Endothelial cell of umbilical vein (primary cell): ENCODE measurements at regions not wholly inside any gene's neighbourhood (a gene's known extent, or its start where the extent isn't known, plus 50 kb on each side); places are given as distances from the start of the nearest gene placed in this dataset.

Experiments
- BruUV-seq: library from RNA; stranded (reverse); fragments of 400-500 nt; replicated peaks from 2 replicates; lab custom pipeline; 2021; lab: Mats Ljungman, UMichigan
- CTCF ChIA-PET: fragments of 300-600, 350-600 bp; sonication (Branson Sonifier 250); formaldehyde crosslinking; loops from one replicate; lab custom pipeline; 2021; ENCODE audit warnings: antibody characterized with exemption, inconsistent platforms; lab: Charles Lee
- POLR2A ChIA-PET: fragments of 300-600, 350-600 bp; sonication (Branson Sonifier 250); formaldehyde crosslinking; loops from one replicate; lab custom pipeline; 2021; ENCODE audit warnings: antibody characterized with exemption, inconsistent platforms; lab: Charles Lee
- DNase-seq: peaks from one replicate; pipeline ENCODE4 v3.0.0-alpha.2; 2011; ENCODE audit warnings: low read depth, low spot score
- FAIRE-seq: peaks from 2 replicates; lab custom pipeline; 2011; peaks lifted over from hg19 to GRCh38; lab: Jason Lieb, UNC
- H2AFZ ChIP-seq: 2 replicates; pipeline ENCODE4 v1.6.0; 2012; ENCODE audit warnings: low read depth, low read length, control low read depth, inconsistent platforms
- H3K27ac ChIP-seq: 2 replicates; pipeline ENCODE4 v1.5.1; 2011; ENCODE audit warnings: low read depth, mild to moderate bottlenecking, control low read depth, low read length, moderate library complexity; ENCODE audit not compliant: insufficient read depth
- H3K27me3 ChIP-seq, 2 experiments: 2 replicates each; pipeline versions ENCODE4 v1.6.0 to v1.6.1; 2011; ENCODE audit warnings: low read length in 2 of 2, mixed read lengths in 1 of 2; ENCODE audit not compliant: control insufficient read depth in 2 of 2, insufficient read depth in 2 of 2
- H3K36me3 ChIP-seq, 2 experiments: 2 replicates in 1 of 2; 3 replicates in 1 of 2; pipeline ENCODE4 v1.5.1; 2011; ENCODE audit warnings: low read length in 2 of 2, mild to moderate bottlenecking in 1 of 2, moderate library complexity in 1 of 2; ENCODE audit not compliant: control insufficient read depth in 2 of 2, insufficient read depth in 2 of 2; ENCODE audit errors: extremely low read depth in 1 of 2
- H3K4me1 ChIP-seq: 3 replicates; pipeline ENCODE4 v1.5.1; 2011; ENCODE audit warnings: mild to moderate bottlenecking, low read length; ENCODE audit not compliant: control insufficient read depth, insufficient read depth; ENCODE audit errors: extremely low read depth
- H3K4me2 ChIP-seq: 2 replicates; pipeline ENCODE4 v1.6.1; 2011; ENCODE audit warnings: low read length, control low read depth, mixed read lengths; ENCODE audit not compliant: insufficient read depth
- H3K4me3 ChIP-seq, 3 experiments: fragments of 200-600 bp in 1 of 3; sonication (generic), shearing (Covaris generic) in 1 of 3; replicated peaks in 1 of 3; 2 replicates each; pipeline ENCODE4 v1.5.1; 2011 to 2016; ENCODE audit warnings: control low read depth in 3 of 3, low read length in 3 of 3, mild to moderate bottlenecking in 2 of 3, inconsistent platforms in 1 of 3, low read depth in 1 of 3, moderate library complexity in 1 of 3; ENCODE audit not compliant: insufficient read depth in 1 of 3
- H3K79me2 ChIP-seq: 2 replicates; pipeline ENCODE4 v1.6.0; 2012; ENCODE audit warnings: low read length, inconsistent platforms; ENCODE audit not compliant: control insufficient read depth, insufficient read depth
- H3K9ac ChIP-seq: replicated peaks from 2 replicates; pipeline ENCODE3; 2011; ENCODE audit warnings: low read length, control low read depth; ENCODE audit not compliant: insufficient read depth; ENCODE audit errors: extremely low read depth
- H3K9me1 ChIP-seq: replicated peaks from 3 replicates; pipeline ENCODE4 v1.6.0; 2011; ENCODE audit warnings: mild to moderate bottlenecking, low read length; ENCODE audit not compliant: control insufficient read depth, insufficient read depth; ENCODE audit errors: extremely low read depth
- H3K9me3 ChIP-seq: replicated peaks from 2 replicates; pipeline ENCODE4 v1.5.1; 2012; ENCODE audit warnings: low read length, inconsistent platforms; ENCODE audit not compliant: control insufficient read depth, insufficient read depth
- H4K20me1 ChIP-seq: replicated peaks from 2 replicates; pipeline ENCODE3; 2011; ENCODE audit warnings: mild to moderate bottlenecking, low read length; ENCODE audit not compliant: control insufficient read depth, insufficient read depth; ENCODE audit errors: extremely low read depth
- EZH2 ChIP-seq: IDR thresholded peaks from 2 replicates; pipeline ENCODE4 v1.6.1; 2012; ENCODE audit warnings: borderline replicate concordance, low read depth, mild to moderate bottlenecking, moderate library complexity, low read length, inconsistent platforms; ENCODE audit not compliant: severe bottlenecking
- FOS ChIP-seq: IDR thresholded peaks from 2 replicates; pipeline ENCODE4 v1.6.1; 2011; ENCODE audit warnings: mild to moderate bottlenecking, low read length, moderate library complexity, borderline replicate concordance; ENCODE audit not compliant: insufficient read depth
- GATA2 ChIP-seq: IDR thresholded peaks from 2 replicates; pipeline ENCODE4 v1.7.0; 2011; ENCODE audit warnings: low read depth, mild to moderate bottlenecking, moderate library complexity, mixed read lengths, low read length; ENCODE audit not compliant: insufficient read length, insufficient read depth
- JUN ChIP-seq: IDR thresholded peaks from 2 replicates; pipeline ENCODE4 v1.6.1; 2011; ENCODE audit warnings: borderline replicate concordance, low read depth; ENCODE audit not compliant: insufficient read length, insufficient read depth
- MYC ChIP-seq: IDR thresholded peaks from one replicate; pipeline ENCODE4 v1.6.1; 2011; ENCODE audit warnings: mild to moderate bottlenecking, low read depth, low read length
- POLR2A ChIP-seq: IDR thresholded peaks from 2 replicates; pipeline ENCODE4 v1.6.1; 2012; ENCODE audit warnings: low read depth, mild to moderate bottlenecking, control low read depth, low read length
- POLR2AphosphoS5 ChIP-seq: IDR thresholded peaks from 2 replicates; pipeline ENCODE4 v1.6.1; 2012; ENCODE audit warnings: low read depth, mild to moderate bottlenecking, control low read depth, low read length, moderate library complexity; ENCODE audit not compliant: insufficient read depth
- dilution Hi-C: fragments of 300-500 bp; cut with MboI; formaldehyde crosslinking; loops from one replicate; pipeline ENCODE4 v1.15.0; 2019; ENCODE audit warnings: low sequenced_read_pairs; ENCODE audit not compliant: extremely low pct_ligation_motif_present
- intact Hi-C: fragments of 100-400 bp; cut with micrococcal nuclease; formaldehyde crosslinking; loops from one replicate; pipeline ENCODE4 v1.10.0; 2022
- TF ChIP-seq, protein P1 (sequence below): IDR thresholded peaks from 2 replicates; pipeline ENCODE4 v1.6.1; 2011; ENCODE audit not compliant: insufficient read depth, insufficient read length
- TF ChIP-seq, protein P2 (sequence below), 2 donors: IDR thresholded peaks; 1 replicate in 1 of 2; 2 replicates in 1 of 2; pipeline ENCODE4 v1.5.1; 2011; ENCODE audit warnings: low read length in 2 of 2, mild to moderate bottlenecking in 2 of 2, moderate library complexity in 2 of 2, control low read depth in 1 of 2, inconsistent platforms in 1 of 2, low read depth in 1 of 2; ENCODE audit not compliant: insufficient read depth in 1 of 2; ENCODE audit errors: extremely low read depth in 1 of 2

DNA sequence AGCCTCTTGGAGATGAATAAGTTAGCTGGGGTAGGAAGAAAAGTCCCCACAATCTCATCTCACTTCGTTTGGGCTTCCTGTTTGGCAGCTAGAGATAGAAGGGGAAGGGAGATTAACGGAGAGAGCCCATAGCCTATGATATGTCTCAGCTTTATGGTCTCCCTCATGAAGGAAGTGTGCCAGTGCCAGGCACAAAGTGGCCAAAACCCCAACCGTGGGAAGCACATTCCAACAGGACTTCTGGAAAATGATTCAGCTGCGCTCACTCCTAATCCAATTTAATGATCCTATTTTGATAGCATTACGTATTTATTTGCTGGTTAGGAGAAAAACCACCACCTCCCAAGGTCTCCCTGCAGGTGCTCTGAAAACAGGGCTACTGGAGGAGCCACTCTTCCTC lies 303.1 kb upstream of the CLINT1 start:
- FAIRE-seq = no peak
- no peaks in the 10 kb centered on the region for H3K27me3 ChIP-seq
- no peak overlapping the region for H3K27ac ChIP-seq
- no peak for DNase-seq
- POLR2A ChIA-PET = no interaction called here
- no peak overlapping the region for H2AFZ ChIP-seq
- H3K9me3 ChIP-seq = no peaks in the 10 kb centered on the region
- H3K9me1 ChIP-seq = no peaks in the 10 kb centered on the region
- no peaks in the 10 kb centered on the region for H3K79me2 ChIP-seq
- H3K4me3 ChIP-seq = no peak overlapping the region
- no peak overlapping the region for H3K4me2 ChIP-seq
- TF ChIP-seq FOS = no peak
- TF ChIP-seq, protein P1, sequence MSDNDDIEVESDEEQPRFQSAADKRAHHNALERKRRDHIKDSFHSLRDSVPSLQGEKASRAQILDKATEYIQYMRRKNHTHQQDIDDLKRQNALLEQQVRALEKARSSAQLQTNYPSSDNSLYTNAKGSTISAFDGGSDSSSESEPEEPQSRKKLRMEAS = no peak
- no peak overlapping the region for H3K9ac ChIP-seq
- H3K4me1 ChIP-seq = peaks cover 2% of the 10 kb centered on the region
- dilution Hi-C loops (no loop called here), intact Hi-C loops (no loop called here)
- H4K20me1 ChIP-seq = no peaks in the 10 kb centered on the region
- CTCF ChIA-PET = interaction anchor here (1.1 to 3.3 kb wide), 4 partner anchors 13 to 945 kb away, joined by 3 to 20 read pairs (median 14); no protein-coding TSS in a partner anchor
- no TSS peak for BruUV-seq
- H3K36me3 ChIP-seq = no peaks in the 10 kb centered on the region

DNA sequence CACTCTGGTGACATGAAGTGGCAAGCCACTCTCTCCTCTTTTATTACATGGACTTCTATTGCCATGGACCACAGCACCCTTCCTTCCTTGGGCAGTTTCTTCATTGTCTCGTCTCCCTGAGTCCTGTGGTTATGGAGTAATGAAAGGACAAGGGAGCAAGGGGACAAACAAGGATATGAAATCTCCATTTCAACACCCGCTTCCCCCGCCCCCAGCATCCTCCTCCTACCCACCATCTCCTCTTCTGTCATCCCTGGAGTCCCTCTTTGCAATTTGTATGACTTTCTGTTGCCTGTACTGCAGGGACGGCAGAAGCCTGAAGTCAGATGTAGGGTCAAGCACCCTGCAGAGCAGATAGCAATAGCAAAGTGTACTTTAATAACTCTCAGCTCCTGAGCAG lies 300.7 kb upstream of the CLINT1 start:
- Histone ChIP-seq H3K9ac (no peak overlapping the region), H3K9me3 (no peaks in the 10 kb centered on the region), H3K79me2 (no peaks in the 10 kb centered on the region), H4K20me1 (no peaks in the 10 kb centered on the region), H3K4me3 (no peak overlapping the region), H3K27ac (no peak overlapping the region), H3K27me3 (no peaks in the 10 kb centered on the region), H3K4me1 (peaks cover 1% of the 10 kb centered on the region), H3K9me1 (no peaks in the 10 kb centered on the region), H3K36me3 (no peaks in the 10 kb centered on the region), H3K4me2 (no peak overlapping the region), H2AFZ (no peak overlapping the region)
- intact Hi-C loops = no loop called here
- no TSS peak for BruUV-seq
- ChIA-PET CTCF (interaction anchor here (0.8 kb wide), 1 partner anchor 15 kb away, joined by 3 read pairs; no protein-coding TSS in a partner anchor), POLR2A (no interaction called here)
- TF ChIP-seq, protein P1 = no peak
- TF ChIP-seq MYC (no peak), POLR2AphosphoS5 (no peak), JUN (no peak), EZH2 (no peak), POLR2A (no peak), FOS (no peak), GATA2 (no peak)
- TF ChIP-seq, protein P2, sequence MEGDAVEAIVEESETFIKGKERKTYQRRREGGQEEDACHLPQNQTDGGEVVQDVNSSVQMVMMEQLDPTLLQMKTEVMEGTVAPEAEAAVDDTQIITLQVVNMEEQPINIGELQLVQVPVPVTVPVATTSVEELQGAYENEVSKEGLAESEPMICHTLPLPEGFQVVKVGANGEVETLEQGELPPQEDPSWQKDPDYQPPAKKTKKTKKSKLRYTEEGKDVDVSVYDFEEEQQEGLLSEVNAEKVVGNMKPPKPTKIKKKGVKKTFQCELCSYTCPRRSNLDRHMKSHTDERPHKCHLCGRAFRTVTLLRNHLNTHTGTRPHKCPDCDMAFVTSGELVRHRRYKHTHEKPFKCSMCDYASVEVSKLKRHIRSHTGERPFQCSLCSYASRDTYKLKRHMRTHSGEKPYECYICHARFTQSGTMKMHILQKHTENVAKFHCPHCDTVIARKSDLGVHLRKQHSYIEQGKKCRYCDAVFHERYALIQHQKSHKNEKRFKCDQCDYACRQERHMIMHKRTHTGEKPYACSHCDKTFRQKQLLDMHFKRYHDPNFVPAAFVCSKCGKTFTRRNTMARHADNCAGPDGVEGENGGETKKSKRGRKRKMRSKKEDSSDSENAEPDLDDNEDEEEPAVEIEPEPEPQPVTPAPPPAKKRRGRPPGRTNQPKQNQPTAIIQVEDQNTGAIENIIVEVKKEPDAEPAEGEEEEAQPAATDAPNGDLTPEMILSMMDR (IDR thresholded peaks at IDR 0.05; ENCODE audit: extremely low read depth in 1 of 2, insufficient read depth in 1 of 2, low read depth in 1 of 2, low read length in 2 of 2) = no peak
- FAIRE-seq = no peak
- DNase-seq = no peak
- dilution Hi-C loops = no loop called here
